Adrenal gland (tissue), 9 donors: ENCODE measurements at regions not wholly inside any gene's neighbourhood (a gene's known extent, or its start where the extent isn't known, plus 50 kb on each side); places are given as distances from the start of the nearest gene placed in this dataset.

ENCODE experiments used
- DNase-seq, 7 donors: peaks; one replicate each; pipeline ENCODE4 v3.0.0-alpha.2; 2019 to 2020
- H3K27ac ChIP-seq, 5 donors: fragments of 200-600 bp; sonication (generic) in 4 of 5; 1 replicate in 3 of 5; 2 replicates in 2 of 5; pipeline versions ENCODE4 v1.5.1 to v1.8.0; 2016 to 2020; ENCODE audit warnings: mild to moderate bottlenecking in 1 of 5
- H3K27me3 ChIP-seq: fragments of 200-600 bp; 2 replicates; pipeline ENCODE4 v1.8.0; 2021
- H3K36me3 ChIP-seq, 2 donors: fragments of 200-600 bp; replicated peaks in 1 of 2; 1 replicate in 1 of 2; 2 replicates in 1 of 2; pipeline versions ENCODE4 v1.5.1 to v1.8.0; 2018 to 2022
- H3K4me1 ChIP-seq, 2 donors: fragments of 200-600 bp; replicated peaks in 1 of 2; 1 replicate in 1 of 2; 2 replicates in 1 of 2; pipeline versions ENCODE4 v1.5.1 to v1.8.0; 2018 to 2021
- H3K4me3 ChIP-seq, 4 donors: fragments of 200-600 bp; sonication (generic) in 3 of 4; one replicate each; pipeline ENCODE4 v1.5.1; 2016 to 2018
- H3K9me3 ChIP-seq, 3 donors: fragments of 200-600 bp; sonication (generic) in 1 of 3; replicated peaks in 1 of 3; 1 replicate in 2 of 3; 2 replicates in 1 of 3; pipeline versions ENCODE4 v1.5.1 to v1.8.0; 2016 to 2021
- POLR2A ChIP-seq, 2 donors: fragments of 450-650 bp; IDR thresholded peaks; one replicate each; pipeline ENCODE4 v1.6.1; 2017; ENCODE audit warnings: antibody characterized with exemption in 2 of 2, mild to moderate bottlenecking in 2 of 2, moderate library complexity in 1 of 2
- WGBS, 4 donors: extraction: QIAGEN DNeasy Blood & Tissue Kit in 2 of 4; methylation state at CpG; one replicate each; pipeline versions ENCODE4 v1.1.5 to v1.1.7; 2013 to 2017; 5-methylcytosine and 5-hydroxymethylcytosine counted together
- intact Hi-C, 2 donors: fragments of 100-400 bp; cut with DNase I; formaldehyde crosslinking; loops; one replicate each; pipeline versions ENCODE4 v1.14.1 to v1.15.0; 2022 to 2023
- TF ChIP-seq, protein P1 (sequence below), 6 experiments: fragments of 450-650 bp in 4 of 6; fragments of 200-600 bp in 2 of 6; sonication (generic) in 1 of 6; IDR thresholded peaks; 1 replicate in 5 of 6; 2 replicates in 1 of 6; pipeline versions ENCODE4 v1.5.1 to v1.8.0; 2016 to 2021; ENCODE audit warnings: antibody characterized with exemption in 6 of 6, mild to moderate bottlenecking in 2 of 6, moderate library complexity in 1 of 6
- donor health status: healthy with polysubstance abuse.
- donor health status: Bipolar disorder and iron deficiency.
- donor health status: DM: yes; HTN: yes; CAD: no.
- donor health status: DM: no; HTN: no; CAD: no.
- donor health status: DM: no; HTN: no; CAD: no.

DNA sequence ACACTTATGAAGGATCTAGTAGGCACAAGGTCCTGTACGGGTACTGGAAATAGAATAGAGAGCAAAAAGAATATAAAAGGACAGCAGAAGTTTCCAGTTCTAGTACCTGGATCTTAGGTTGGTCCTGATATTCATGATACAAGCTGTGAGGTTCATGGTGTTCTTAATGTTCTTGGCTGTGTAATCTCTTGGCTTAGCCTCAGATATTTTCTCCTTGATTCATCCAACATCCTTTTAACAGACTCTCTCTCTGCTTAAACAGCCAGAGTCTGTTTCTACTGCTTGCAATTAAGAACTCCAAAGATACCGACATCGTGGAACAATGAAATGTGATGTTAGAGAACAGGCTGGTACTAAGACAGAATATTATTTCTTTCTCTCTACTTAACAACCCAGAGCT is 49.9 kb downstream of the CNTN3 start:
- DNase-seq, result no peak
- Histone ChIP-seq H3K4me1 (no peaks in the 10 kb centered on the region), H3K9me3 (no peaks in the 10 kb centered on the region), H3K27ac (no peak overlapping the region), H3K4me3 (no peak overlapping the region), H3K36me3 (no peaks in the 10 kb centered on the region), H3K27me3 (no peaks in the 10 kb centered on the region)
- 73 to 94% (median 90%) methylated on average over 3 of the region's 3 CpGs for whole genome bisulfite sequencing, 4 donors
- intact Hi-C loops, result no loop called here
- no peak for TF ChIP-seq POLR2A (IDR thresholded peaks at IDR 0.05)
- TF ChIP-seq, protein P1, sequence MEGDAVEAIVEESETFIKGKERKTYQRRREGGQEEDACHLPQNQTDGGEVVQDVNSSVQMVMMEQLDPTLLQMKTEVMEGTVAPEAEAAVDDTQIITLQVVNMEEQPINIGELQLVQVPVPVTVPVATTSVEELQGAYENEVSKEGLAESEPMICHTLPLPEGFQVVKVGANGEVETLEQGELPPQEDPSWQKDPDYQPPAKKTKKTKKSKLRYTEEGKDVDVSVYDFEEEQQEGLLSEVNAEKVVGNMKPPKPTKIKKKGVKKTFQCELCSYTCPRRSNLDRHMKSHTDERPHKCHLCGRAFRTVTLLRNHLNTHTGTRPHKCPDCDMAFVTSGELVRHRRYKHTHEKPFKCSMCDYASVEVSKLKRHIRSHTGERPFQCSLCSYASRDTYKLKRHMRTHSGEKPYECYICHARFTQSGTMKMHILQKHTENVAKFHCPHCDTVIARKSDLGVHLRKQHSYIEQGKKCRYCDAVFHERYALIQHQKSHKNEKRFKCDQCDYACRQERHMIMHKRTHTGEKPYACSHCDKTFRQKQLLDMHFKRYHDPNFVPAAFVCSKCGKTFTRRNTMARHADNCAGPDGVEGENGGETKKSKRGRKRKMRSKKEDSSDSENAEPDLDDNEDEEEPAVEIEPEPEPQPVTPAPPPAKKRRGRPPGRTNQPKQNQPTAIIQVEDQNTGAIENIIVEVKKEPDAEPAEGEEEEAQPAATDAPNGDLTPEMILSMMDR (IDR thresholded peaks at IDR 0.05), result no peak

- 80 to 82% (median 81%) methylated on average over 8 of the region's 8 CpGs for WGBS, 4 donors
- no peak overlapping the region for H3K27ac ChIP-seq
- H3K36me3 ChIP-seq, result no peaks in the 10 kb centered on the region
- TF ChIP-seq POLR2A (IDR thresholded peaks at IDR 0.05), result no peak
- TF ChIP-seq, protein P1 (IDR thresholded peaks at IDR 0.05), result no peak
- intact Hi-C loops, result no loop called here
- H3K4me1 ChIP-seq, result no peaks in the 10 kb centered on the region
- no peaks in the 10 kb centered on the region for H3K9me3 ChIP-seq
- DNase-seq, result no peak
- H3K4me3 ChIP-seq, result no peak overlapping the region
- H3K27me3 ChIP-seq, result no peaks in the 10 kb centered on the region
Observed at GRCh38 chr3:74562558-74563269, 51.7 kb downstream of the CNTN3 start.

DNA sequence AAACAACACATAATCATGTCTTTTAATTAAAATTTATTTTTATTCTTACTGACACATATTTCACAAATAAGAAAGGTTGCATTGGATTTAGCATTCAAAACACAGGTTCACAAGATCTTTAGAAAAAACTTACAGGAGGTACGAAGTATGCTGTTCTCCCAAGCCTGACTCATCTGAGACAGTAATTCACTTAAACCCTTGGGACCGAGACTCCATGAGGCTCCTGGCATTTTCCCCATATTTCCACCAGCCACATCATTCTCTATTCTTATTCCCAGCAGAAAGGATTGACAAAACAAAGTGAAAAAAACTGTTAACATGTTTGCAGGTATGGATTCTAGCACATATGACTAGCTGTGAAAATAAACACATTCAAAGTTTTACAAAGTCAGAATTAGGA is 52.6 kb downstream of the CNTN3 start:
- WGBS, 4 donors, result 62 to 72% (median 69%) methylated on average over 2 of the region's 2 CpGs
- DNase-seq, result no peak
- intact Hi-C loops, result no loop called here
- Histone ChIP-seq H3K27me3 (no peaks in the 10 kb centered on the region), H3K36me3 (no peaks in the 10 kb centered on the region), H3K9me3 (no peaks in the 10 kb centered on the region), H3K4me3 (no peak overlapping the region), H3K4me1 (no peaks in the 10 kb centered on the region), H3K27ac (no peak overlapping the region)
- TF ChIP-seq, protein P1 (IDR thresholded peaks at IDR 0.05), result no peak
- TF ChIP-seq POLR2A (IDR thresholded peaks at IDR 0.05), result no peak

GRCh38 chr3:74559261-74559660 is 55.2 kb downstream of the CNTN3 start:
- no peaks in the 10 kb centered on the region for H3K27me3 ChIP-seq
- TF ChIP-seq, protein P1 (IDR thresholded peaks at IDR 0.05), result no peak
- TF ChIP-seq POLR2A (IDR thresholded peaks at IDR 0.05), result no peak
- intact Hi-C loops, result no loop called here
- H3K27ac ChIP-seq, result no peak overlapping the region
- H3K36me3 ChIP-seq, result no peaks in the 10 kb centered on the region
- 74 to 100% (median 78%) methylated on average over 2 to 5 of the region's 5 CpGs for WGBS, 4 donors
- no peak overlapping the region for H3K4me3 ChIP-seq
- no peaks in the 10 kb centered on the region for H3K4me1 ChIP-seq
- H3K9me3 ChIP-seq, result no peaks in the 10 kb centered on the region
- DNase-seq, result no peak
